ENCODE measurements at regions not wholly inside any gene's neighbourhood (a gene's known extent, or its start where the extent isn't known, plus 50 kb on each side); places are given as distances from the start of the nearest gene placed in this dataset.

DNA sequence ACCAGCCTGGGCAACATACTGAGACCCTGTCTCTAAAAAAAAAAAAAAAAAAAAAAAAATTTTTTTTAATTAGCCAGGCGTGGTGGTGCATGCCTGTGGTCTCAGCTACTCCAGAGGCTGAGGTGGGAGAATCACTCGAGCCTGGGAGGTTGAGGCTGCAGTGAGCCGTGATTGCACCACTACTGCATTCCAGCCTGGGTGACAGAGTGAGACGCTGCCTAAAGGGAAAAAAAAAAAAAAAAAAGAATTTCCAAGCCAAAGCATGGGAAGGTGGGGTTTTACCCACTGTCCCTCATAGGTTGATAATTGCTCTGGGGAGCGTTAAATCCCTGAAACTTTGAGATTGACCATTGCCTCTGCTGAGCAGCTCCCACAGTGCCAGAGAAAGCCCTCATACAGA lies 427.5 kb downstream of the BCOR start:
- TF ChIP-seq POLR2A (IDR thresholded peaks at IDR 0.05; ENCODE audit: borderline replicate concordance, extremely low read depth, insufficient read depth, insufficient read length) (no peak), CTCF (IDR thresholded peaks at IDR 0.05 in 2 of 3, conservative IDR thresholded peaks at IDR 0.05 in 1 of 3; ENCODE audit: borderline replicate concordance in 1 of 3, insufficient read depth in 1 of 3, low read depth in 2 of 3, low read length in 2 of 3) (no peak), TCF7L2 (IDR thresholded peaks at IDR 0.05; ENCODE audit: borderline replicate concordance, extremely low read depth, insufficient read depth, insufficient read length) (no peak), EGR1 (IDR thresholded peaks at IDR 0.05; ENCODE audit: low read depth) (no peak), EZH2 (IDR thresholded peaks at IDR 0.05) (no peak), JUND (IDR thresholded peaks at IDR 0.05) (no peak), ZBTB33 (IDR thresholded peaks at IDR 0.05; ENCODE audit: extremely low read depth, insufficient replicate concordance, low read length) (no peak), ELF1 (IDR thresholded peaks at IDR 0.05; ENCODE audit: borderline replicate concordance, low read depth) (no peak), ZNF274 (IDR thresholded peaks at IDR 0.05; ENCODE audit: low read depth, low read length) (no peak), RAD21 (IDR thresholded peaks at IDR 0.05; ENCODE audit: low read depth) (no peak), SP1 (IDR thresholded peaks at IDR 0.05; ENCODE audit: low read depth) (no peak), YY1 (IDR thresholded peaks at IDR 0.05; ENCODE audit: extremely low read depth, insufficient replicate concordance, low read depth, low read length) (no peak)
- TF ChIP-seq, protein P1, sequence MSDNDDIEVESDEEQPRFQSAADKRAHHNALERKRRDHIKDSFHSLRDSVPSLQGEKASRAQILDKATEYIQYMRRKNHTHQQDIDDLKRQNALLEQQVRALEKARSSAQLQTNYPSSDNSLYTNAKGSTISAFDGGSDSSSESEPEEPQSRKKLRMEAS (IDR thresholded peaks at IDR 0.05) = no peak

All from HCT116 (cell line).